NT2/D1 (cell line): ENCODE measurements at regions not wholly inside any gene's neighbourhood (a gene's known extent, or its start where the extent isn't known, plus 50 kb on each side); places are given as distances from the start of the nearest gene placed in this dataset.

Experiments used
- DNase-seq: peaks from one replicate; pipeline ENCODE4 v3.0.0-alpha.2; 2011; ENCODE audit warnings: low read depth, low spot score
- H3K27me3 ChIP-seq: 2 replicates; pipeline ENCODE4 v1.6.0; 2011; ENCODE audit warnings: mild to moderate bottlenecking; ENCODE audit not compliant: insufficient read length, insufficient read depth
- H3K36me3 ChIP-seq: 2 replicates; pipeline ENCODE4 v1.6.1; 2011; ENCODE audit warnings: mild to moderate bottlenecking, low read length, mixed read lengths; ENCODE audit not compliant: insufficient read depth, insufficient read length
- H3K4me1 ChIP-seq: 2 replicates; pipeline ENCODE4 v1.5.1; 2011; ENCODE audit not compliant: insufficient read depth, insufficient read length
- H3K4me3 ChIP-seq: 2 replicates; pipeline ENCODE4 v1.5.1; 2011; ENCODE audit warnings: low read depth; ENCODE audit not compliant: insufficient read length
- H3K9ac ChIP-seq: 2 replicates; pipeline ENCODE4 v1.6.0; 2011; ENCODE audit warnings: low read depth; ENCODE audit not compliant: insufficient read length
- H3K9me3 ChIP-seq: 2 replicates; pipeline ENCODE4 v1.5.1; 2011; ENCODE audit warnings: mild to moderate bottlenecking, low read length; ENCODE audit not compliant: insufficient read depth
- SUZ12 ChIP-seq: IDR thresholded peaks from 2 replicates; pipeline ENCODE4 v1.6.1; 2011; ENCODE audit not compliant: insufficient read length, insufficient read depth; ENCODE audit errors: extremely low read depth
- YY1 ChIP-seq: IDR thresholded peaks from 2 replicates; pipeline ENCODE4 v1.6.1; 2011; ENCODE audit not compliant: insufficient read length, insufficient read depth
- ZNF274 ChIP-seq: IDR thresholded peaks from 2 replicates; pipeline ENCODE4 v1.6.1; 2011; ENCODE audit warnings: mild to moderate bottlenecking, low read depth, low read length

DNA sequence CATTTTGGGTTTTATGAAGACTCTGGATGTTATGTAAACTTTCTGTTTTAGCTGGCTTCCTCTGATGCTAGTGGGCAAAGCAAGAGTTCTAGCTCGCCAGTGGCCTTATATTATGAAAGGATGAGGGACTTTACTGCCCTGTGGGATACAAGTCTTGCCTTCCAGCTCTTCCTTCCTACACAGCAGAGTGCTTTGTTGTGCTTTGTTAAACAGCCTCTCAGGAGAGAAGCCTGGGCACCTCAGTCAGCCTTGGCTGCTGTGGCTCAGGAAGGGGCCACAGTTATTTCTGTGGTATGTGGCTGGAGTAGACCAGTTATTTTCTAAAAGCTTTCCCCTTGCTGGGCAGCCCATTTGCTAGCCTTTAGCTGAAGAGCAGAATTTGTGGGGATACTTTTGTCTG lies 69.5 kb upstream of the SUCLG2 start:
- H3K4me3 ChIP-seq = no peak overlapping the region

DNA sequence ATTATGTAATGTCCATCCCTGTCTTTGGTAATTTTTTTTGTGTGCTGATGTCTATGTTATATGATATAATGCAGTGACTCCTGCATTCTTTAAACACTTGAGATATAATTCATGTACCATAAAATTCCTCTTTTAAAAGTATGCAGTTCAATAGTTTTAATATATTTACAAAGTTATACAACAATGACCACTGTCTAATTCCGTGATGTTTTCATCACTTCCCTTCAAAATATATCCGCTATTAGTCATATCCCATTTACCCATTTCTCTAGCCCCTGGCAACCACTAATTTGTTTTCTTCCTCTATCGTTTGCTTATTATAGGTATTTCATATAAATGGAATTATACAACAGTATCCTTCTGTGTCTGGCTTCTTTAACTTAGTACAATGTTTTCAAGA lies 64.9 kb upstream of the SUCLG2 start:
- no peak for DNase-seq
- no peak overlapping the region for H3K4me3 ChIP-seq

More for the DNA sequence above, 69.5 kb upstream of the SUCLG2 start:
- no peak overlapping the region for H3K9ac ChIP-seq
- no peak for TF ChIP-seq YY1
- TF ChIP-seq ZNF274 = no peak
- no peak for TF ChIP-seq SUZ12
- no peaks in the 10 kb centered on the region for H3K27me3 ChIP-seq
- DNase-seq = no peak
- H3K4me1 ChIP-seq = no peaks in the 10 kb centered on the region
- no peaks in the 10 kb centered on the region; the same call in 1 of the 2 replicates for H3K9me3 ChIP-seq
- no peaks in the 10 kb centered on the region for H3K36me3 ChIP-seq

DNA sequence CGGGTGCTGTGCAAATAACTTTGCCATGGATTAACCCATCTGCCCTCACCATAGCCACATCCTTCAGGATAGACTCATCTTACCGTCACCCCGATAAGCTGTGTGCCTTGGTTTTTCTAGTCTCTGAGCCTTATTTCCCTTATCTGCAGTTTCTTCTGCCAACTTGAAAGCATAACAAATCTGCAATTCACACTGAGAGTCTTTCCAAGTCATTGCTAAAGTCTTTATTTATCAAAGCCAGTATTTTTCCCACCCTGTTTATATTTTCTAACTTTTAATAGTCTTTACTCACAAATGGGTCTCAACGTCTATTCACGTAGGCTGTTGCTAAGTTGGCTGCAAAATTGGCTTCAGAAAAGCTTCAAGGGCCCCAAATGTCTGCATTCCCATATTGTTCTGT lies 61.6 kb upstream of the SUCLG2 start:
- H3K9me3 ChIP-seq = no peaks in the 10 kb centered on the region
- TF ChIP-seq YY1 = no peak
- no peak for TF ChIP-seq SUZ12
- no peak for TF ChIP-seq ZNF274
- no peak overlapping the region for H3K4me3 ChIP-seq
- no peaks in the 10 kb centered on the region for H3K4me1 ChIP-seq
- DNase-seq = no peak
- no peaks in the 10 kb centered on the region for H3K36me3 ChIP-seq
- H3K27me3 ChIP-seq = no peaks in the 10 kb centered on the region
- H3K9ac ChIP-seq = no peak overlapping the region

More for the DNA sequence above, 64.9 kb upstream of the SUCLG2 start:
- H3K4me1 ChIP-seq = no peaks in the 10 kb centered on the region
- H3K36me3 ChIP-seq = no peaks in the 10 kb centered on the region
- no peak overlapping the region for H3K9ac ChIP-seq
- H3K27me3 ChIP-seq = no peaks in the 10 kb centered on the region
- TF ChIP-seq YY1 (no peak), SUZ12 (no peak), ZNF274 (no peak)
- no peaks in the 10 kb centered on the region for H3K9me3 ChIP-seq

DNA sequence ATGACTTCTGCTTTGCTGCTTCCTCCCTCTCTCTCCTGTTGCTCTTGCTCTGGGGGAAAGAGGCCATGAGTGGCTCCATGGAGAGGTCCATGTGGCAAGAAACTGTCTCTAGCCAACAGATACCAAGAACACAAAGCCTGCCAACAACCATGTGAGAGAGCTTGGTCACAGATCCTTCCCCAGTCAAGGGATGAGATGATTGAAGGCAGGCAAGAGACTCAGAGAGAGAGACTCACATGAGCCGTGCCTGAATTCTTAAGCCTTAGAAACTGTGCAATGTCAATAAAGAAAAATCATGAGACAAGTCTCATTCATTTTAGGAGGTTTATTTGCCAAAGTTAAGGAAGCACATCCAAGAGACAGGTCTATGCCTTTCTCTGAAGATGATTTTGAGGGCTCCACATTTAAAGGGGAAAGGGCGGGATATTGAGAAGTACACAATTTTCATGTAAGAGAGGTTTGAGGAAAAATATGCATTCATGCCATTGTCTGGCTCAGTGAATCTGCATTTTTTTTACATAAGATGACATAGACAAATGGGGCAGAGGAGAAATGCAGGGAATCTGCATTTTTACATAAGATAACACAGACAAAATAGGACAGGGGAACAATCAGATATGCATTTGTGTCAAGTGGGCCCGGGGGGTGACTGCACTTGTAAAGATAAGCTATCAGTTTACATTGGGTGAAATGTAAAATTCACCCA lies 59.5 kb upstream of the SUCLG2 start:
- Histone ChIP-seq H3K9ac (no peak overlapping the region), H3K36me3 (no peaks in the 10 kb centered on the region), H3K9me3 (no peaks in the 10 kb centered on the region), H3K27me3 (no peaks in the 10 kb centered on the region), H3K4me1 (no peaks in the 10 kb centered on the region), H3K4me3 (no peak overlapping the region)
- TF ChIP-seq YY1 (no peak), SUZ12 (no peak), ZNF274 (no peak)
- DNase-seq = no peak

DNA sequence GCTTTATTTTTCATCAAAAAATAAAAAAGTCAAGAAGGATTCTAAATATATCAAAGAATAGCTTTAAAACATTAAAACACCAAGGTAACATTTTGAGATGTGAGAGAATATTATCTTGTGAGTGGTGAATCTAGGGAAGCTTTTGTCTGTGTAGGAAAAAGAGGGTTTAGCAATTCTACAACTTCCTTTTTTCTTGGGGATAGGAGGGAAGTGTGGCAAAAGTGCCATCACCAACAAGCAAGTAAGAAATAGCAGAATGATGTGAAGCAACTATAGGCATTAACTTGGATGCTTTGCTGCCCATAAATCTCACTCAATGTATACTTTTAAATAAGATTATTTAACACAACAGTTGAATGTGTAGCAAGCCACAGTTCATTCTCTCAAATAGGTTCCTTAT lies 57.8 kb upstream of the SUCLG2 start:
- TF ChIP-seq YY1 (no peak), SUZ12 (no peak), ZNF274 (no peak)
- H3K4me3 ChIP-seq = no peak overlapping the region
- no peak for DNase-seq
- H3K9me3 ChIP-seq = no peaks in the 10 kb centered on the region
- H3K9ac ChIP-seq = no peak overlapping the region
- H3K4me1 ChIP-seq = no peaks in the 10 kb centered on the region
- no peaks in the 10 kb centered on the region for H3K36me3 ChIP-seq
- no peaks in the 10 kb centered on the region for H3K27me3 ChIP-seq

DNA sequence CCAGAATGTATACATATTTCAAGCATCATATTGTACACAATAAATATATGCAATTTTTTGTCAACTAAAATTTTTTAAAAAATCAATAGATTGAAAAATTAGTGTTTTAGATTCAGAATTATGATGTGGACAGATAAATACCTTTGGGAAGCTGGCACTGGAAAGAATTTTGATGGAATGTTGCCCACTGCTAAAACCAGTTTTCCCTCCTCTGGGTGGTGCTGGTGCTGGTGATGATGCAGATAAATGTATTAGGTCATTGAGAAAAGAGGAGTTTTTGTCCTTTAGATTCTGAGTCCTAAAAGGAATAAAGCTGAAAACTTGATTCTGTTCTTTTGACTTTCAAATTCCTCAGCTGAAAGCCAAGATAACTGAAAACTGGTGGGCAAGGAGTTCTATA lies 56.0 kb upstream of the SUCLG2 start:
- no peak for DNase-seq
- no peak for TF ChIP-seq YY1
- TF ChIP-seq SUZ12 = no peak
- TF ChIP-seq ZNF274 = no peak
- Histone ChIP-seq H3K9ac (no peak overlapping the region), H3K9me3 (no peaks in the 10 kb centered on the region), H3K4me1 (no peaks in the 10 kb centered on the region), H3K36me3 (no peaks in the 10 kb centered on the region), H3K4me3 (no peak overlapping the region), H3K27me3 (no peaks in the 10 kb centered on the region)

DNA sequence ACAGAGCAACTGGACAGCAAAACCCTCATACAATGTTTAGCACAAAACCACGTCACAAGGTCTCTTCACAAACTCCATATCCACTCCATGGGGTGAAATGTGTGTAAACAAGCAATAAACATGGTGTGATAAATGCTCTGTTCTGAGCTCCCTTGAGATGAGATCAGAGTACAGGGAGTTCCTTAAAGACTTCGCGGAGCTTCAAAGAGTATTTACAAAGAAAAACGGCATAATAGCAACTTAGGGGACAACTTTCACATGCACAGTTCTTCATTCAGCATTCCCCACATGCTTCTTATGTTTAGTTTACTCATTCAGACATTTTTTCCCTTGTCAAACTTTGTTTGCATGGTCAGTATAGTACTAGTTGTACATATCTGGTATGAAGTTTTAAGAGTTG lies 52.5 kb upstream of the SUCLG2 start:
- H3K4me3 ChIP-seq = no peak overlapping the region
- TF ChIP-seq SUZ12 (no peak), YY1 (no peak), ZNF274 (no peak)
- DNase-seq = no peak
- H3K27me3 ChIP-seq = no peaks in the 10 kb centered on the region
- H3K9me3 ChIP-seq = no peaks in the 10 kb centered on the region
- H3K4me1 ChIP-seq = no peaks in the 10 kb centered on the region
- H3K36me3 ChIP-seq = no peaks in the 10 kb centered on the region
- no peak overlapping the region for H3K9ac ChIP-seq

DNA sequence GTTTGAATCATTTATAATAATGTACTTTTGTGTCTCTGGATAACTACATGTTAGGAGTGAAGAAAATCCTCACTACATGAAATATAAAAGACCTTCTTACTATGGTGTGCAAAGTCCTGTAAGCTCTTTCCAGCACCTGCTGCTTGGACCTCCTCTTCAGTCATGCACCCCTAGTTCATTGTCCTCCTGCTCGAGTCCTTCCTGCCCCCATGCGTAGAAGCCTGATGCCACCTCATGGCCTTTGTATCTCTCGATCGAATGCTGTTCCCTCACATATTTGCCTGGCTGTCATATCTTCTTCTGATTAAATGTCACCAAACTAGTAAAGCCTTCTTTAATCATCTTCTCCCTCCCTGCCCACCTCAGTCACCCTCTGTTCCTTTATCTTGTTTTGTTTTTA lies 49.9 kb upstream of the SUCLG2 start:
- no peaks in the 10 kb centered on the region for H3K36me3 ChIP-seq
- no peak for DNase-seq

More for the DNA sequence above, 49.9 kb upstream of the SUCLG2 start:
- TF ChIP-seq SUZ12 (no peak), ZNF274 (no peak), YY1 (no peak)
- no peaks in the 10 kb centered on the region for H3K27me3 ChIP-seq
- no peaks in the 10 kb centered on the region for H3K9me3 ChIP-seq
- H3K4me1 ChIP-seq = no peaks in the 10 kb centered on the region
- H3K9ac ChIP-seq = no peak overlapping the region
- H3K4me3 ChIP-seq = no peak overlapping the region
